ENCODE measurements at regions not wholly inside any gene's neighbourhood (a gene's known extent, or its start where the extent isn't known, plus 50 kb on each side); places are given as distances from the start of the nearest gene placed in this dataset.

GRCh38 chr10:43978936-43979335, 330.3 kb upstream of the ZNF32 start:
- Histone ChIP-seq H3K36me3 (ENCODE audit: control insufficient read depth, insufficient read depth, low read length) (no peaks in the 10 kb centered on the region), H3K27me3 (ENCODE audit: control insufficient read depth, insufficient read depth, low read length) (no peaks in the 10 kb centered on the region), H3K4me3 (ENCODE audit: low read depth, low read length) (no peak overlapping the region)
- TF ChIP-seq CTCF (IDR thresholded peaks at IDR 0.05; ENCODE audit: insufficient read depth, low read length, poor library complexity, severe bottlenecking) = no peak
- DNase-seq (ENCODE audit: low read depth) = no peak

- Histone ChIP-seq H3K4me3 (ENCODE audit: low read depth, low read length) (no peak overlapping the region), H3K27me3 (ENCODE audit: control insufficient read depth, insufficient read depth, low read length) (no peaks in the 10 kb centered on the region), H3K36me3 (ENCODE audit: control insufficient read depth, insufficient read depth, low read length) (no peaks in the 10 kb centered on the region)
- TF ChIP-seq CTCF (IDR thresholded peaks at IDR 0.05; ENCODE audit: insufficient read depth, low read length, poor library complexity, severe bottlenecking) = no peak
- DNase-seq (ENCODE audit: low read depth) = no peak
Observed at GRCh38 chr10:43978091-43978490, 329.4 kb upstream of the ZNF32 start.

GRCh38 chr10:43976292-43976691, 327.6 kb upstream of the ZNF32 start:
- H3K36me3 ChIP-seq (ENCODE audit: control insufficient read depth, insufficient read depth, low read length) = no peaks in the 10 kb centered on the region
- DNase-seq (ENCODE audit: low read depth) = no peak
- no peak for TF ChIP-seq CTCF (IDR thresholded peaks at IDR 0.05; ENCODE audit: insufficient read depth, low read length, poor library complexity, severe bottlenecking)
- H3K4me3 ChIP-seq (ENCODE audit: low read depth, low read length) = no peak overlapping the region
- H3K27me3 ChIP-seq (ENCODE audit: control insufficient read depth, insufficient read depth, low read length) = no peaks in the 10 kb centered on the region

- no peak for DNase-seq (ENCODE audit: low read depth)
- H3K27me3 ChIP-seq (ENCODE audit: control insufficient read depth, insufficient read depth, low read length) = no peaks in the 10 kb centered on the region
- H3K4me3 ChIP-seq (ENCODE audit: low read depth, low read length) = no peak overlapping the region
- H3K36me3 ChIP-seq (ENCODE audit: control insufficient read depth, insufficient read depth, low read length) = no peaks in the 10 kb centered on the region
- TF ChIP-seq CTCF (IDR thresholded peaks at IDR 0.05; ENCODE audit: insufficient read depth, low read length, poor library complexity, severe bottlenecking) = no peak
Observed at GRCh38 chr10:43973801-43974200, 325.1 kb upstream of the ZNF32 start.

- H3K27me3 ChIP-seq (ENCODE audit: control insufficient read depth, insufficient read depth, low read length) = no peaks in the 10 kb centered on the region
- no peak for DNase-seq (ENCODE audit: low read depth)
- H3K36me3 ChIP-seq (ENCODE audit: control insufficient read depth, insufficient read depth, low read length) = no peaks in the 10 kb centered on the region
- TF ChIP-seq CTCF (IDR thresholded peaks at IDR 0.05; ENCODE audit: insufficient read depth, low read length, poor library complexity, severe bottlenecking) = no peak
- no peak overlapping the region for H3K4me3 ChIP-seq (ENCODE audit: low read depth, low read length)
Observed at GRCh38 chr10:43972976-43973647, 324.4 kb upstream of the ZNF32 start.

GRCh38 chr10:43971981-43972380, 323.3 kb upstream of the ZNF32 start:
- no peak overlapping the region for H3K4me3 ChIP-seq (ENCODE audit: low read depth, low read length)
- no peak for DNase-seq (ENCODE audit: low read depth)
- no peaks in the 10 kb centered on the region for H3K36me3 ChIP-seq (ENCODE audit: control insufficient read depth, insufficient read depth, low read length)
- TF ChIP-seq CTCF (IDR thresholded peaks at IDR 0.05; ENCODE audit: insufficient read depth, low read length, poor library complexity, severe bottlenecking) = no peak
- H3K27me3 ChIP-seq (ENCODE audit: control insufficient read depth, insufficient read depth, low read length) = no peaks in the 10 kb centered on the region

Data from kidney epithelial cell (primary cell).